LNCAP (cell line): ENCODE measurements at regions not wholly inside any gene's neighbourhood (a gene's known extent, or its start where the extent isn't known, plus 50 kb on each side); places are given as distances from the start of the nearest gene placed in this dataset.

Experiments
- CTCF ChIP-seq: fragments of 450-650 bp; IDR thresholded peaks from 2 replicates; pipeline ENCODE4 v1.5.1; 2017; ENCODE audit warnings: mild to moderate bottlenecking

- TF ChIP-seq CTCF: no peak
Measured at GRCh38 chr3:176426371-176426770, 770.9 kb downstream of the TBL1XR1 start.

GRCh38 chr3:176416870-176417269, 780.4 kb downstream of the TBL1XR1 start:
- no peak for TF ChIP-seq CTCF

- no peak for TF ChIP-seq CTCF
Measured at GRCh38 chr3:176415661-176416295, 781.5 kb downstream of the TBL1XR1 start.

GRCh38 chr3:176412771-176413170, 784.5 kb downstream of the TBL1XR1 start:
- no peak for TF ChIP-seq CTCF

- TF ChIP-seq CTCF: no peak
Measured at GRCh38 chr3:176403531-176403930, 793.8 kb downstream of the TBL1XR1 start.

GRCh38 chr3:176401211-176401610, 796.1 kb downstream of the TBL1XR1 start:
- no peak for TF ChIP-seq CTCF

GRCh38 chr3:176399193-176399592, 798.1 kb downstream of the TBL1XR1 start:
- TF ChIP-seq CTCF: no peak

- TF ChIP-seq CTCF: no peak
Measured at GRCh38 chr3:176395240-176395639, 802.0 kb downstream of the TBL1XR1 start.
